HuH-7.5 (cell line): ENCODE measurements at regions not wholly inside any gene's neighbourhood (a gene's known extent, or its start where the extent isn't known, plus 50 kb on each side); places are given as distances from the start of the nearest gene placed in this dataset.

Experiments used
- DNase-seq: peaks from one replicate; pipeline ENCODE4 v3.0.0; 2011; ENCODE audit warnings: low spot score

DNA sequence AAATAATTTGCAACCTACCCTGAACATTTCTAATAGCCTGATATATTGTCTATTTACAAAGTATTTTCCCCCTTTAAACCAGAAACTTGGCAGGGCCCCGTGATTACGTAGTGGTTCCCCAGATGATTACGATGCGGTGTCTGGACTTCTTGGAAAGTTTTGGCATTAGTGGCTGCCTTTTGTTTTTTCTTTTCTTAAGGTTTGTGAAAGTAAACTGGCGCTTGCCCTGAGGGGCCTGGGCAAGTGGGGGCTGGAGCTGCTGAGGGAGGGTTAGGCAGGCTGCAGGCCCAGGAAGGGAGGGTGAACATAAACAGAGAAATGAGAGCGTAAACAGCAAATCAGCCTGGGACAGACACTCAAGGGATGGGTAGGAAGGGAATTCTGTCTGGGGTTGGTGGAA is 123.6 kb upstream of the MSX1 start:
- DNase-seq = no peak

DNA sequence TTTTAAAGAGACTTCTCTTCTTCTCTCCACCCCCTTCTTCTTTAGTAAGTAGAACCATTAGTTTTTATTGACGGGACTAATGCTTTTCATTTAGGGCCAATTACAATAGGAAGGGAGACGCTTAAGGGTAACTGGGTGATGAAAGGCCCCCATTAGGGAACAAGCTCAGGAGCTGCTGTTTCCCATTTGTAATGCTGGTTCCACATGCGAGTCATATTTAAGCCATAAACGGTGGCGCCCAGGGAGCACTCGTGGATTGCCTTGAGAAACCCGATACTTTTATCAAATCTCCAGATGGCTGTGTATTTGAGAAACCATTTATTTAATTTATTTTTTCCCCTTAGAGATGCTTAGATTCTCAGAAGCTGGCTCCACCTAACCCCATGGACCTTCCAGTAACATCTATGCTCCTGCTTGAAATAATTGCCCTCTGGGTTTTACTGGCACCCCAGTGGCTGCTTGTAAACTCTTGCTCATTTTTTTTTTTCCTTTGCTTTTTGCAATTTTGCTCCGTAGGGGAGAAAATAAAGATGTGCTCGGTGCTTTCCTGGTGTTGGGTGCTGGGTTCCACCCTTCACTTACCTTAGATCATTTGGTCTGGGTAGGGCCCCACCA is 124.2 kb upstream of the MSX1 start:
- no peak for DNase-seq

DNA sequence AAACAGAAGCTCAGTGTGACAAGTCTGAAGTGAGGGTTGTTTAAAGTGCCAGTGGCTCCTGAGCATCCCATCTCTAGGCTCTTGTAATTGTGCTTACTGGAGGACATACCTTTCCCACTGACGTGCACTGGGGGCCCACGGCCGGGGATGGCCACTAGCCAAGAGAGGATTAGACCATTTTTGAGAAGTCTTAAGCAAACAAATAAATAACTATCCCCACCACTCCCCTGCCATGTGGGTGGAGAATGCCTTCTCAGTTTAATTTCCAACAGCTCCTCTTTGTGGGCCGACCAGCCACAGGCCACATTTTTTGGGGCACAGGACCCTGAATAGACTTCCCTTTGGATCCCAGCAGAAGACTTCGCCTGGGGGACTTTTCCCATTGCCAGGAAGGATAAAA is 125.0 kb upstream of the MSX1 start:
- DNase-seq = no peak

DNA sequence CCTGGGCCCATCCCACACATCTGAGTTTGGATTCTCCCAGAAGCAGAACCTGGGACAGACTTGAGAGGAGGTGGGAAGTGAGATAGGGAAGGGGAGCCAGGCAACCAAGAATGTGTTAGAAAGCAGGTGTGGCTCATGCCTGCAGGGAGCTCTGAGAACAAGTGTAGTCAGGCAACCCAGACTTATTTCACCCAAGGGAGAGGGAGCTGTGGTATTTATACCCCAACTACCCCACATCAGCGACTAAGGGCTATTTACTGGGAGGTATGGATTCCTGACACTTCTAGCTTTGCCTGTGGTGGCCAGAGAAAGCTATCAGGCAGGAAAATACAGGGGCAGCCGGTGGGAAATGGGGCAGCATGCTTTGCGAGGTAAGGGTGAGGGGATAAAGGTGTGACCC is 125.8 kb upstream of the MSX1 start:
- no peak for DNase-seq

DNA sequence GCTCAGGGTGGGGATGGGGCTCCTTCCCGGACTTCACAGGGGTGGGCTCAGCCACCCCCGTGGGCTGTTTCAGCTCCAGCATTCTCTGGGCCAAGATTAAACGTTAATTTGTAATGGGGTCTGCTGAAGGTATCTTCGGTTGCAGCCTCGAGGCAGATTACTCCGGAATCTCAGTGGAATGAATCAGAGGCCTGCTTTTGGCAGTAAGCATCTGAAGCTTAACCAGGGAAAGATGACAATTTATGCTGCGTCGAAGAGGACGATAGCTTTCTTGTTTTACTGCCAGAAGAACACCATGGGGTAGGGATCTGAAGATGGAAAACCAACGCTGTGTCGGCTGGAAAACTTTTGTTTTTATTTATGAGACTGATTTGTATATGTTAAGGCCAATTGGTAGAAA is 129.2 kb upstream of the MSX1 start:
- no peak for DNase-seq

DNA sequence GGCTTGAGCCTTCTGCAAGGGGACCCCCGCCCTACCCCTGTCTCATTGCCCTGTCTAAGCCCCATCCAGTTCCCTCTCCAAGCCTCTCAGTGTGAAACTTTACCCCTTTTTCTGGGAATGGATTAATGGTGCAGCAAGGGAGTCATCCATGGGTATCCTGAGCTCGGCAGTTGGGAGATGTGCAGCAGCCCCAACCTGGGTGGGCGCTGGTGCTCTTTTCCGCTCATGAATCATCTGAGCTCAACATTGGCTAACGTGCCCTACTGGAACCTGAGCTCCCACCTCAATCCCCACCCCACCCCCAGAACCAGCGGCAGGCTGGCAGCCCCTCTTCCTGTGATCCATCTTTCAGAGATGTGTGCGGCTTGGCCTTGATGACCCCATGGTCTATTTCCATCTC is 130.3 kb upstream of the MSX1 start:
- DNase-seq = no peak

DNA sequence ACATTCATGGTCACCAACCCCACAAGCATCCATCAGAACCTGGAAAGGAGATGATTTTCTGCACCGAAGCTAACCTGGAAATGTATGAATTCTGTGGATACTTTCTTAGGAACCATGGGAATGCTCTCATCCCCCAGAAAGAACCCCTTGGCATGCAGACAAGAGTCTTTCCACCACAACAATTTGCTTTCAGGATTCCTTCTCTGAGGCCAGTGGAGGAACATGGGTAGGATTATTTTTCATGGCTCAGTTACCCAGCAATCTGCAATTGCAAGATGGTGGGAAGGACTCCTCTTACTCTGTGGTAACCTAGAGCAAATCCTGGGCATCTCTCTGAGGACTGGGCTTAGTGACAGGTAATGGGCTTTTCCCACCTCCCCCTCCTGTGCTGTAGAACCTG is 131.9 kb upstream of the MSX1 start:
- DNase-seq = no peak

DNA sequence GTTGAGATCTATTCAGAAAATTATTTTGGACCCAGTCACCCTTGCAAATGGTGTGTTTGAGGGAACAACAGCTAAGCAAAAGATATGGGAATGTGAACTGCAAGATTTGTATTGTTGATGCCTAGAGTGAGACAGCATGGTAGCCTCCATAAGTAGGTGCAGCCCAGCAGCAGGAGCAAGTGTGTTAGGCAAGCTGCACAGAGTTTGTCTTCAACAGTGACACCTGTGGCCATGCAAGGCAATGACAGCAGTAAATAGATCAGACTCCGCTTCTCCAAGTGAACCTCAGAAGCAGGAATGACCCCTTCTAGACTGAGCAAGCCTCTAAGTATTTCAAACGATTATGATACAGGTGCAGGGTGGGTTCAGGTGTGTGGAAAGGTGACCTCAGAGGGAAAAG is 133.4 kb upstream of the MSX1 start:
- no peak for DNase-seq

DNA sequence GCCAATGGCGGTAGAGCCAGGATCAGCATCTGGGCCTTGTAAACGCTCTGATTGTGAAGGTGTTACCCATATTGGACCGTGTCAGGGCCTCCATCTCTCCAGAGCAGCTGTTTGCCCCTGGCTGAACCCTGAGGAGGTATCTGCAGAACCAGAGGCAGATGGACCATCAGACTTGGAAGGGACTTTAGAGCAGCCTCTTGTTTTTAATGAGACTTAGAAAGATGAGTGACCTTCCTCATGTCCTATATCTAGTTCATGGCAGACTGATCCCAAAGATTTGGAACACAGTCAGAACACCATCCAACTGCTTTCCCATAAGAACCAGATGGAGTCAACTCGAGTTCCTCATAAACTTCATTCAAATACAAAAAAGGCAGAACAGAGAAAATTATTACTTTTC is 135.1 kb upstream of the MSX1 start:
- no peak for DNase-seq

DNA sequence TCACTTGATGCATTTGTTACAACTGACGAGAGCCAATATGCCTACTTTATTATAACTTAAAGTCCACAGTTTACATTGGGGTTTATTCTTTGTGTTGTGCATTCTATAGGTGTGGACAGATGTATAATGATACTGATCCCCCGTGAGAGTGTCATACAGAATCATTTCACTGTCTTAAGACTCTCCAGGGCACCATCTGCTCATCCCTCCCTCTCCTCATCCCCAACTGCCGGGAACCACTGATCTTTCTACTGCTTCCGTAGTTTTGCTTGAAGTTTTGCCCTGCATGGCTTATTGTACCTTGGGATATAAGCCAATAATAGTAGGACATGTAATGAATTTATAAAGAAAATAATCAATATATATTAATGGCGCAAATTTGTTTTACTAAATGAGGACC is 137.8 kb upstream of the MSX1 start:
- no peak for DNase-seq

DNA sequence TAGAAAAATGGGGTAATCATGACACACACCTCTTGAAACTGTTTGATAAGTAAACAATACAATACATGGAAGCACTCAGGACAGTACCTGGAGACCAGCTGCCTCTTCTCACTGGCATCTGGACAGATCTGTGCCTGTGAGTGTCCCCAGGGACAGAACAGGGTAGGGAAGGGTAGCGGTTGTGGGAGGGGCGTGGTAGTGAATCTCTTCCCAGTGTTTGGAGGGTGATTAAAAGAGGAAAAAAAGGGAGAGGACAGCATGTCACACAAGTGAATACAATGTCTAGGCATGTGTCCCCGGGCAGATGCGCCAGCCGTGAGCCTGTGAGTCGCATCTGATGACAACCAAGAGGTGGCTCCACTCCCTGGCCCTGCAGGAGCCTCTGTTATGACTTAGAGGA is 138.8 kb upstream of the MSX1 start:
- no peak for DNase-seq

DNA sequence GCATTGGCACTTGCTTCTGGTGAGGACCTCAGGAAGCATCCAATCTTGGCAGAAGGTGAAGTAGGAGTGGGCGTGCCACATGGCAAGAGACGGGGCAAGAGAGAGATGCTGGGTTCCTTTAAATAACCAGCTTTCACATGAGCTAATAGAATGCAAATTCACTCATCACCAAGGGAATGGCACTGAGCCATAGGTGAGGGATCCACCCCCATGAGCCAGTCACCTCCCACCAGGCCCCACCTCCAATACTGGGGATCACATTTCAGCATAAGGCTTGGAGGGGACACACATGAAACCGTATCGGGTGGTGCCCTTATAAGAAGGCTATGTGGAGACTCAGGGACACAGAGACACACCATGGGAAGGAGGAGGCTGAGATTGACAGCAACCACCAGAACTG is 140.0 kb upstream of the MSX1 start:
- DNase-seq = no peak

DNA sequence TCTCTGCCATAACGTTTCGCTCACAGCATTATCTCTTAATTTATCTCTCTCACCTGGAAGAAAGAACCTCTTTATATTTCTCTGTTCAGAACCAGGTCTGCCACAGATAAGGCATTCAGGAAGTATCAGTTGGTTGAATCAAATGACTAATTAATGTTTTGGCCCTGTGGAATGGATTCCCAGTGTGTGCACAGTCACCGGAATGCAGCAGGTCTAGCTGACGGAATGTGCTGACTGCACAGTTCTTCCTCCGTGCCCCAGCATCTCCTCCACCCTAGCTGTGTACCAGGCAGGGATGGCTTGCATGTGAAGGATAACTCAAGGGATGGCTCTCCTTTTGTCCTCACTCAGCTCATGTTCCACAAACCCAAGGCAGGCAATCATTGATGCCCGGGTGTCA is 141.8 kb upstream of the MSX1 start:
- no peak for DNase-seq

DNA sequence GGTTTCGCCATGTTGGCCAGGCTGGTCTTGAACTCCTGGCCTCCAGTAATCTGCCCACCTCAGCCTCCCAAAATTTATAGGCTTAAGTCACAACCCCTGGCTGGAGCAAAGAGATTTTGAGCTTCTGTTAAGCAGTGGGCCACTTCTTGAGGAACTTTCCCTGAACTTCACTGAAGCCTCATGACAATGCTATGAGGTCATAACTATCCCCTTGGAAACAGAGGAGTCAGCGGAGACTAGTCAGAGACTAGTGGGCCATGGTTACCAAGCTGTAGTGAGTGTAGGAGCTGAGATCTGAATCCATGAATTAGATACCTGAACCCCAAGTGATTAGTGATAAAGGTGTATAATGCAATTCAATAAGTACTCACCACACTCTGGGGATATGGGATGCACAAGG is 145.1 kb upstream of the MSX1 start:
- no peak for DNase-seq

DNA sequence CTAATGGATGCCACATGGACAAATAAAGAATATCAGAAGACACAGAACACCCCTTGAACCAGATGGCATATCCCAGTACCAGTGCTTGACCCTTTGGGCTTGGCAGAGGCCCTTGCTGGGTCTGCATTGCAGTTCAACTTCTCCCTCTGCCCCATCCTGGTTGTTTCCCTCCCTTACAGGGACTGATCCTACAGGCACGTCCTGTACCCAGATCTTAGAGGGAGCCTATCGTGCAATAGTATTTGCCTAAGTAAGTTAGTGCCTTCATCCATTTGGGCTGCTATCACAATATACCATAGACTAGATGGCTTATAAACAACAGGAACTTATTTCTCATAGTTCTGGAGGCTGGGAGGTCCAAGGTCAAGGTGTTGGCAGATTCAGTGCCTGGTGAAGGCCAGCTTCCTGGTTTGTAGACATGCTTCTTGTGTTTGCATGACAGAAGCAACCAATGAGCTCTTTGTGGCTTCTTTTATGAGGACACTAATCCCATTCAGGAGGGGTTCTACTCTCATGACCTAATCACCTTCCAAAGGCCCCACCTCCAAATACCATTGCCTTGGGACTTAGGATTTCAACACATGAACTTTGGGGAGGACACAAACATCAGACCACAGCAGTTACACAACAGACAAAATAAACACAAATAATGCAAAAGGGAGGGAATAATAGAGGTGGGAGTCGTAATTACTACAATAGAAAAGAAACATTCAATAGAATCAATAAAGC is 146.5 kb upstream of the MSX1 start:
- DNase-seq = no peak

DNA sequence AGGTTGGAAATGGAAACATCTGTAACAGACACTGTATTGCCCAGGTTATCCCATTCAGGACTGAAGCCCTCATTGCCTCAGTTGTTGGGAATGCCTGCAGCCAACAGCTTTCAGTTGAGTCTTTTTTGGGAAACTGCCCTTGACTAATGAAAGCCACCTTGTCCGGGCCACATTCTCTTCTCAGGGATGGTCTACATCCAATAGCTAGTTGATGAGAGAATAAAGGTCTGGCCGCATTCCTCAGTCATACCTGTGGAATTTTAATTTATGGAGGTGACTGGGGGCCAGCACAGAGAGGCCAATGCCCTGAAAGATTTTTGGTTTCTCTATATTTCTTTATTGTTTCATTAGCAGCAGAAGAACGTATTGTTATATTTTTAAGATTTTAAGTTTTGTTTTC is 147.6 kb upstream of the MSX1 start:
- DNase-seq = no peak

DNA sequence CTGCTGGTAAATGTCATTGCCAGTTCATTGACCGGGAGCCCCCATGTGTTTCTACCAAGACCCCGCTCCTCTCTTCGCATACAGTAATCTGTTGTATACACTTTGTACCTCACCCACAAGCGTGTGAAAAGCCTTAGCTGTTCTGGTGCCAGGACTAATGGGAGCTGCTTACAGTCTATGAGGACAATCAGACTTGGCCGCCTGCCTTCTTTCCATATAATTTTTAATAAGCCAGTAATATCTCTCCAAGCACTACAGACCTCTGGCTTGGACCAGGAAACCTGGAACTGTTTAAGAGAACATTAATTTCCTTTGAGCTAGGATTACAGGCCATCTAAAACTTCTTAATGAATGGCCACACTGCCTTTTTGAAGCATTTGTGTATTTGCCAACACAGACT is 149.7 kb upstream of the MSX1 start:
- DNase-seq = no peak

DNA sequence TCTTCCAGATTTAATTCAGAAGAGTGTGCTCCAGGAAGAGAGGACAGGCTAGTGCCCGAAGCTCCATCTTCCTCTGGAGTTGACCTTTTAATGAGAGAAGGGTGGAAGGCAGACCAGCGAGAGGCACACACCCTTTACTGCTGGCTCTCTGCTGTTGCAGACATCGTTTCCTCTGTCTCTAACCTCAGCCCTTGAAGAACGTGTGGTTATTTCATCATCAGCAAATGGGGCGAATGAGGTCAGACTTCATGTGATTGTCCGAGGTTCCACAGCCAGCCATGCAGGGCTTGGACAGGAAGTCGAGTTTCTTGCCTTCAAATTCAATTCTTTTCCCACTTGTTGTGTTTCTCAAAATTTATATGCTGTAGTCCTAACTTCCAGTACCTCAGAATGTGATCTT is 155.2 kb upstream of the MSX1 start:
- no peak for DNase-seq

DNA sequence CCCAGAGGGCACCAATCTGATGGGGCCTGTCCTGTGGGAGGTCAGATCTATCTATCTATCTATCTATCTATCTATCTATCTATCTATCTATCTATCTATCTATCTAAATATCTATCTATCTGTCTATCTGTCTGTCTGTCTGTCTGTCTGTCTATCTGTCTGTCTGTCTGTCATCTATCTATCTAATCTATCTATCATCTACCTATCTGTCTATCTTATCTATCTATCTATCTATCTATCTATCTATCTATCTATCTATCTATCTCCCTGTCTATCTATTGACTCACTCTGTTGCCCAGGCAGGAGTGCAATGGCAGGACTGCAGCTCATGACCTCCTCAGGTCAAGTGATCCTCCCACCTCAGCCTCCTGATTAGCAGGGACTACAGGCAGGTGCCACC is 155.7 kb upstream of the STX18 start:
- no peak for DNase-seq

DNA sequence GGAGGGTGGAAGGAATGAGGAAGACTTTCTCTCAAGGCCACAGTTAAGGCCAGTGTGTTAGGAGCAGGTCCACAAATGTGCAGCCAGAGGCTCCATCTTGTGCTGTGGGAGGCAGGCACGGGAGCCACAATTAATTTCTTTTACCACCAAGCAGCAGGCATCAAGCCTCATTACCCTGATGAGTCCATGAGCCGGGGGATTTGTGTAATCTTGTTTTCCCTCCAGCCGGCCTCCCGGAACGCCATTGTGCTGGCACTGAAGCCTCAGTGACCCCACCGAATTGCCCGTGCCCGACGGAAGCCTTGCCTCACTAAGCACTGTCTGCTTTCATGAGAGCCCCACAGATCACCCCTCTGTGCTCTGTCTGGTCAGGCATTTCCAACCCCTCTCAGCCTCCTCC is 154.7 kb upstream of the STX18 start:
- DNase-seq = no peak

DNA sequence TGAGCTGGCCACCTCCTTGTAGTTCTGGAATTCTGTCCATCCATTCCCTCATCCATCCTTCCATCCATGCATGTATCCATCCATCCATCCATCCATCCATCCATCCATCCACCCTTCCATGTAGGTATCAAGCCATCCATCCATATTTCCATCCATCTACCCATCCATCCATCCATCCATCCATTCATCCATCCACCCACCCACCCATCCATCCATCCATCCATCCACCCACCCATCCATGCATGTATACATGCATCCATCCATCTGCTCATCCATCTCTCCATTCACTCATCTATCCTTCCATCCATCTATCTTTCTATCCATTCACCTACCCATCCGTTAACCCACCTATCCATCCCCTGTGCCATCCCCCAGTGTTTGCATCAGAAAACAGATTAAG is 153.6 kb upstream of the STX18 start:
- DNase-seq = no peak

DNA sequence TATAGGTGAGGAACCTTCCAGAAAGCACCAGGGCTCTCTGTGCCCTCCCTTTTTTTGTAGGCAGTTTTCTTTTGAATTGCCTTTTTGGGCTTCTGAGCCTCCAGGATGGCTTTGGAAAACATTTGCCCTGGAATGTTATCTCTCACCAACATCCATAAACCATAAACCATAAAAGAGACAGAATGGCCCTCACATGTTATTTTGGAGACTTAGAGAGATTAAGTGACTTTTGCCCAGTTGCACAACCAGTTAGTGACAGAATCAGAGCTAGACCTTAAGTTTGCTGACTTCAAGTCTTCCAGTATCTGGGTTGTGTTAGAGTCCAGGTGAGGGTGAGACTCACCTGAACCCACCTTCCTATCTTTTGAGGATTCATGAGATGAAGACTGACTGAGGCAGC is 153.0 kb upstream of the STX18 start:
- no peak for DNase-seq

DNA sequence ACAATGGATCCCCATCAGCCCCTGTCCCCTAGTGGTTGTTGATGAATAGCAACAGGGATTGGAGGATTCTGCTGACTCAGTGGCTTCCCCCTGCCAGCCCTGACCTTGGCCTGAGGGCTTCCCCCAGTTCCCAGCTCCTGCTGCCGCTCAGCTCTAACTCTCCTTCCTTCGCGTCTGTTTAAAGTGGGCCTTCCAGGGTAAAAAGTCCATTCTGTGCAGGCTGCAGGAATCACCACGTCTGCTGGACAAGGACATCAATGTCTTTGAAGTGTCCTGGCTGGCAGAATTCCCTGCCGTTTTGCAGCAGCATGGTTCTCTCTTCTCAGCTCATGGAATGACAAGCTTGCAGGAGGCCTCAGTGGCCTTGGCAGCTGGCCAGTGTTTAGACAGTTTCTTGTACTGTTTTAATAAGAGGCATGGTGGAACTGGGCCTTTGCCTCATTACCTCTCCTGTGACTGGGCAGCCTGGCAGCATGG is 152.5 kb upstream of the STX18 start:
- no peak for DNase-seq

DNA sequence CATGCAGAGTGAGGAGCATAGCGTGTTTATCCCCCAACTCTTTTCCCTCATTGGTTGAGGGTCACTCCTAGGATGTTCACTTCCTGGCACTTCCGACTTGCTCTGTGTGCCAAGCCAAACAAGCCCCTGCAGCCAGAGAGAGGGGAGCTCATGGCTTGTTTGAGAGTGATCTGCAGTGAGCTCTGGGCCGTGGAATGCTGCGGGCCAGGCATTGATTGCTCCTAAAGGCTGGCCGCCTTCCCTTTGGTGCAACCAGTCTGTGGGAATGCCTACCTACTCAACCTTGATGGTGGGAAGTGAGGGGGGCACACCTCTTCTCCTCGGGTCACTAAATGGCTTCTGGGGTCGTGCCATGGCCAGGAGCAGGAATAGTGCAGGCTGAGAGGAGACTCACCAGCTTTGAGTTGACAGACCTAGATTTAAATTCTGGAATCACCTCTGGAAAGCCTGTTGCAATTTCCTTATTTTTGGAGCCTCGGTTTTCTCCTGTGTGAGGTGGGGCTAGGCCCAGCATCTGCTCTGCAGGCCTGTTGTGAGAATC is 152.0 kb upstream of the STX18 start:
- no peak for DNase-seq
